MM.1S (cell line): ENCODE measurements at regions not wholly inside any gene's neighbourhood (a gene's known extent, or its start where the extent isn't known, plus 50 kb on each side); places are given as distances from the start of the nearest gene placed in this dataset.
"Not testable (repeated sequence)": the region's sequence is repeated elsewhere in the genome, so short reads cannot be mapped to it uniquely, and the experiment has no call there.

ENCODE experiments used
- DNase-seq: peaks from one replicate; pipeline ENCODE4 v3.0.0-alpha.2; 2015
- H2AFZ ChIP-seq: fragments of 300-600 bp; sonication (generic); 2 replicates; pipeline ENCODE4 v1.6.0; 2016; ENCODE audit warnings: antibody characterized with exemption, low read length
- H3F3A ChIP-seq: fragments of 300-600 bp; sonication (generic); 2 replicates; pipeline ENCODE4 v1.6.1; 2016; ENCODE audit warnings: mild to moderate bottlenecking, antibody characterized with exemption, low read length, moderate library complexity, mixed read lengths; ENCODE audit not compliant: insufficient read depth
- H3K27ac ChIP-seq: fragments of 300-600 bp; sonication (generic); 2 replicates; pipeline ENCODE4 v1.5.1; 2016; ENCODE audit warnings: mild to moderate bottlenecking, low read length
- H3K27me3 ChIP-seq: fragments of 300-600 bp; sonication (generic); replicated peaks from 2 replicates; pipeline ENCODE4 v1.6.0; 2016; ENCODE audit warnings: low read length; ENCODE audit not compliant: insufficient read depth
- H3K36me3 ChIP-seq: fragments of 300-600 bp; sonication (generic); replicated peaks from 2 replicates; pipeline ENCODE4 v1.6.1; 2016; ENCODE audit warnings: mild to moderate bottlenecking, low read length, mixed read lengths; ENCODE audit not compliant: insufficient read depth
- H3K4me1 ChIP-seq: fragments of 300-600 bp; sonication (generic); 2 replicates; pipeline ENCODE4 v1.6.1; 2016; ENCODE audit warnings: low read length, mixed read lengths
- H3K4me2 ChIP-seq: fragments of 300-600 bp; sonication (generic); 2 replicates; pipeline ENCODE4 v1.6.0; 2016; ENCODE audit warnings: low read depth, low read length
- H3K4me3 ChIP-seq: fragments of 300-600 bp; sonication (generic); 2 replicates; pipeline ENCODE4 v1.5.1; 2016; ENCODE audit warnings: low read length, mixed read lengths
- H3K79me2 ChIP-seq: fragments of 300-600 bp; sonication (generic); 2 replicates; pipeline ENCODE4 v1.6.1; 2016; ENCODE audit warnings: mixed run types, low read length, mixed read lengths
- H3K9ac ChIP-seq: fragments of 300-600 bp; sonication (generic); 2 replicates; pipeline ENCODE4 v1.6.1; 2016; ENCODE audit warnings: low read length, mixed read lengths
- H3K9me2 ChIP-seq: fragments of 300-600 bp; sonication (generic); replicated peaks from 2 replicates; pipeline ENCODE4 v1.6.1; 2016; ENCODE audit warnings: mild to moderate bottlenecking, low read length, mixed read lengths; ENCODE audit not compliant: insufficient read depth
- H3K9me3 ChIP-seq: fragments of 300-600 bp; sonication (generic); replicated peaks from 2 replicates; pipeline ENCODE4 v1.6.1; 2016; ENCODE audit warnings: mild to moderate bottlenecking, low read length, mixed read lengths; ENCODE audit not compliant: insufficient read depth
- H4K20me1 ChIP-seq: fragments of 300-600 bp; sonication (generic); 2 replicates; pipeline ENCODE4 v1.6.1; 2016; ENCODE audit warnings: mild to moderate bottlenecking, low read length, moderate library complexity, mixed read lengths; ENCODE audit not compliant: insufficient read depth
- CTCF ChIP-seq: fragments of 300-600 bp; sonication (generic); IDR thresholded peaks from 2 replicates; pipeline ENCODE4 v1.5.1; 2016; ENCODE audit warnings: antibody characterized with exemption, low read length, mixed read lengths
- EZH2 ChIP-seq: fragments of 300-600 bp; sonication (generic); optimal IDR thresholded peaks from 2 replicates; pipeline ENCODE3; 2017; ENCODE audit warnings: low read depth, mild to moderate bottlenecking, antibody characterized with exemption, low read length, mixed read lengths
- EZH2phosphoT487 ChIP-seq: fragments of 300-600 bp; sonication (generic); IDR thresholded peaks from 2 replicates; pipeline ENCODE4 v1.6.1; 2018; ENCODE audit warnings: antibody characterized with exemption, low read length

- Histone ChIP-seq H3K79me2 (no peaks in the 10 kb centered on the region), H2AFZ (no peak overlapping the region), H4K20me1 (no peaks in the 10 kb centered on the region), H3K4me1 (no peaks in the 10 kb centered on the region), H3K27ac (no peak overlapping the region), H3K9me2 (no peaks in the 10 kb centered on the region), H3K9me3 (no peaks in the 10 kb centered on the region; the same call in 1 of the 2 replicates), H3K36me3 (no peaks in the 10 kb centered on the region), H3K4me3 (no peak overlapping the region), H3K4me2 (no peak overlapping the region), H3K9ac (no peak overlapping the region), H3K27me3 (peaks cover 20% of the 10 kb centered on the region), H3F3A (no peaks in the 10 kb centered on the region)
- TF ChIP-seq EZH2phosphoT487 = no peak
- no peak for TF ChIP-seq EZH2
- no peak for TF ChIP-seq CTCF
- DNase-seq = no peak
Observed at GRCh38 chr20:57108742-57109570, 157.5 kb downstream of the BMP7 start.

GRCh38 chr20:57109571-57109953 is 156.9 kb downstream of the BMP7 start:
- TF ChIP-seq CTCF (no peak), EZH2phosphoT487 (no peak)
- H3K4me3 ChIP-seq = no peak overlapping the region
- no peak overlapping the region for H2AFZ ChIP-seq
- H3F3A ChIP-seq = no peaks in the 10 kb centered on the region
- no peaks in the 10 kb centered on the region for H4K20me1 ChIP-seq
- H3K79me2 ChIP-seq = no peaks in the 10 kb centered on the region
- no peaks in the 10 kb centered on the region; the same call in 1 of the 2 replicates for H3K9me3 ChIP-seq
- H3K27me3 ChIP-seq = peaks cover 14% of the 10 kb centered on the region
- no peak overlapping the region for H3K4me2 ChIP-seq
- no peaks in the 10 kb centered on the region for H3K36me3 ChIP-seq
- no peaks in the 10 kb centered on the region for H3K9me2 ChIP-seq
- no peak for DNase-seq
- H3K27ac ChIP-seq = no peak overlapping the region
- no peaks in the 10 kb centered on the region for H3K4me1 ChIP-seq
- no peak overlapping the region for H3K9ac ChIP-seq

GRCh38 chr20:57110121-57111027 is 156.1 kb downstream of the BMP7 start:
- not testable (repeated sequence) for H3K9me2 ChIP-seq, H3K79me2 ChIP-seq, H3K4me3 ChIP-seq, H3F3A ChIP-seq, H2AFZ ChIP-seq, H3K4me2 ChIP-seq, H3K9ac ChIP-seq, H4K20me1 ChIP-seq, H3K27me3 ChIP-seq, H3K9me3 ChIP-seq, H3K27ac ChIP-seq, H3K36me3 ChIP-seq, H3K4me1 ChIP-seq, DNase-seq
